GM19328 (cell line): ENCODE measurements at regions not wholly inside any gene's neighbourhood (a gene's known extent, or its start where the extent isn't known, plus 50 kb on each side); places are given as distances from the start of the nearest gene placed in this dataset.
"Not testable (repeated sequence)": the region's sequence is repeated elsewhere in the genome, so short reads cannot be mapped to it uniquely, and the experiment has no call there.

ENCODE experiments used
- ATAC-seq: cut with Tn5 transposase; IDR thresholded peaks from one replicate; pipeline ENCODE4 v1.9.1; 2021; ENCODE audit warnings: mild to moderate bottlenecking, moderate library complexity; ENCODE audit not compliant: unreplicated experiment

DNA sequence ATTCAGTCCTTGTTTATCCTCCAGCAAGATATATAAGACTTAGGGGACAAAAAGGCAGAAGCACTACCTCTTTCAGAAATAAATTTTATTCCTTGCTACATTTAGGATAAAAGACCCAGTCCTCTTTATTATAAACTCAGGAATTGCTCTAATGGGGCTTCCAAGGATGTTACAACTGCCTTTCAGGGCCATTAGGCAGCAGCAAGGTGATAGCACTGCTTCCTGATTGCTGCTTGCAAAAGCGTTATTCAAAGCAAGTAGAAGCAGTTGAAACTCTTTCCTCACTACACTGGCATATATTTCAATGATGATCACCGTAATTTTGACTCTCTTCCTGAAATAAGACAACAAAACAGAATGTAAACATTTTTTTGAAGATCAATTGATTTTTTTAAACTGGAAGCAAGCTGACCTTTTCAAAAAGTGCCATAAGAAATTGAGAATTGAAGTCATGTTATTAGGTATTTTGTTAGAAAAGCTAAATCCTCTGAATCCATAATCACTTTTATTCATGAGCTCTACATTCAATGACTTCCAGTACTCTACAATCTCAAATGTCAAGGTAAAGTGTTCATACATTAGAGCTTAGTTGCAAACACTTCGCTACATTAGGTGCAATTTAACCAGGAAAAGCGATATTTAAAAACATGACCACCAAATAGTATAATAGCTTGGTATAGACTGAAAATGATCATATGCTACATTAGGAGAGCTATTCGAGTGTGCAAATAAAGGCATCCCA is 233.4 kb upstream of the SYT10 start:
- ATAC-seq, result no peak

DNA sequence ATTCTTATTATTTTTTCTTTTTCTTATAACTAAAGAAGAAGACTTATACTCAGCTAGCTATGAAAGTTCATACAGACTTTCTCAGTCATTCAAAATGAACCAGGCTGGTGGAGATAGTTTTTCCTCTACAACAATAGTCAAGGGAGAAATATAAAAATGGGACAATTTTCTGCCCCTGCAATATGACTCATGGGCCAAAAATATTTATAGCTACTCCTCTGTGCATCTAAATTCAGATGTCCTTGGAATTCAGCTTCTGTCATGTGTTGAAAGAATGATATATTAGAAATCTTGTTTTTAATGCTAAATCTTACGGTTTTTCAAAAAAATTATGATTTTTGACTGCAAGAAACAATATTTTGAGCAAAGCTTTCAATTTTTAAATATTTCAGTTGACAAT is 237.2 kb upstream of the SYT10 start:
- no peak for ATAC-seq

DNA sequence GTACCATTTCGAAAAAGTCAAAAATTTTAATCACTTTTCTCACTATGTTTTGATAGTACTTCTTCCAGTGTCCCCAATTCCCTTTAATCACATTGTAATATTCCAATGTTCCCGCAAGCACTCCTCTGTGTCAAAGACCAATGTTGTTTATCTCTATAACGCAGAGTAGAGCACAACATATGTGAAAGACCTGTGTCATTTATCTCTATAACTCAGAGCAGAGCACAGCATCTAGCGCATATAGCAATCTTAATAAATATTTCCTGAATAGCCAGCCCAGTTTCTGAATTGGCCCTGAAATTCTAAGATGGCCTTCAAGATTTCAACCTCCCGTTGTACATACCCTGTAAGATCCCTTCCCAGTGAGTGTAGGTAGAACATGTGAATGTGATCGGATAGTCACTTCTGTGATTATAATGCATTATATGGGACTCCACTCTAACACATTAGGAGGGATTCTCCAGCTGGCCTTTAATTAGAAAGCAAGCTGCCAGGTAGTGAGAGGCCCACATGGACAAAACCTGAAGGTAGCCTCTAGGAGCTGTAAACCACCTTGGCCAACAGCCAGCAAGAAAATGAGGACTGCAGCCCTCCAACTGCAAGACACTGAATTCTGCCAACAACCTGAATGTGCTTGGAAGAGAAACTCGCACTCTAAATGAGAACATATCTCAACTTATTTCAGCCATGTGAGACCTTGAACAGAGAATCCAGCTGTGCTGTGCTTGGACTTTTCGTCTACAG is 238.8 kb upstream of the SYT10 start:
- ATAC-seq, result no peak

DNA sequence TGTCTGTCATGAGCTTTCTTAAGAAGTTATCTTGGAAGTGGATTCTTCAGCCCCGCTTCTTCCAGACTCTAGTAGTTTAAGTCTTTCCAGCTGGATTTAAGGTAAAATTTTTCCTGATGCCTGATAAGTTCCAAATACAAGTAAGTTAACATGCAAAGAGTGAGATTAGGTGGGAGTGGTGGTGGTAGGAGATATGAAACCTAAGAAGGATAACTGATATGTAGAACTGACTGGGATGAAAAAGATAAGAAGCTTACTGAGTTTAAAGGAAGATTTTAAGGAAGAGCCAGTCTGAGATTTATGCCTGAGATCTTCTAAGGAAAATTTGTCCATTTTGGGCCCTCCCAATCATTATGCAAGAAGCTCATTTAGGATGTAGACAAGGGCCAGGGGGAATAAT is 250.9 kb upstream of the SYT10 start:
- no peak for ATAC-seq

DNA sequence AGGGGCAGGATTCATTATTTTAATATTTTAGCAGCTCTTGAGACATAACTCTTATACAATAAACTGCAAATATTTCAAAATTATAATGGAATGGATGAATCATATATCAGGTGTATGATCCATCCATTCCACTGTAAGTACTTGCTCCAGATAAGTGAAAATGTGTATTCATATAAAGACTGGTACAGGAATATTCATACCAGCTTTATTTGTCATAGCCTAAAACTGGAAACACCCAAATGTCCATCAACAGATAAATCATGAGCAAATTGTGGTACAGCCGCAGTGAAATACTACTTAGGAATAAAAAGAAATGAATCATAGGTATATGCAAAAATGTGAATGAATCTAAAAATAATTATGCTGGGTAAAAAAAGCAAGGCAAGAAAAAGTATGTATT is 263.6 kb upstream of the SYT10 start:
- ATAC-seq, result no peak

DNA sequence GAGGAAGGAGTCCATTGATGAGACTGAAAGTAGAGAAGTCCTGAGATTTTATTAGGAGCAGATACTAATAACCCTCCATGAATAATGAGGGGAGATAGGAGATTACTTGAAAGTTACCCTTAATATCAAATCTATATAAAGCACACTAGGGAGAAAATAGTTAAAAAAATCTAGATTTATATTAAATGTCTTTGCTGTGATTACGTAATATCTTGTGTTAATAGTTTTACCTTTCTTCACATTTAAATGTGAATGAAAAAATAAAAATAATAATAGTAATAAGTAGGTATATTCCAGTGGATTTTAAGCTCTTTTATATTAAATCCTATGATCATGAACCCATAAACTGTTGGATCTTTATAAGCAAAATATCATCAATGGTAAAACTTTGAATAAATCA is 267.3 kb upstream of the SYT10 start:
- ATAC-seq, result no peak

DNA sequence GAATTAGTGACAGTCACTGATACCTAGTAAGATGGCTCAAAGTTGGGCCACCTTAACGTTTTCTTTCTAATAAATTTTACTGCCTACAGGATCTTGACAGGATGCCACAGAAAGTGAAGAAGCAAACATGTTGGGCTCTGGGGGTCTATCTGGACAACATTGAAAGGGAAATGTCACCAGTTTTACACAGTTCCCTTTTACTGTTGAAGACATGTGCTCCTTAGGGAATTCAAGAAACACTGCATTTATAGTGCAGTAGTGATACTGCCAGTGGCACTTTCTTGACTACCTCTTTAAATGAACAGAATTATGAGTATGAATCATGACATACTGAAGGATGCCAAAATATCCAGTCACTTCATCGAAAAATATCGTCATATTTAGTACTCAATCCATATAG is 269.3 kb upstream of the SYT10 start:
- ATAC-seq, result no peak

DNA sequence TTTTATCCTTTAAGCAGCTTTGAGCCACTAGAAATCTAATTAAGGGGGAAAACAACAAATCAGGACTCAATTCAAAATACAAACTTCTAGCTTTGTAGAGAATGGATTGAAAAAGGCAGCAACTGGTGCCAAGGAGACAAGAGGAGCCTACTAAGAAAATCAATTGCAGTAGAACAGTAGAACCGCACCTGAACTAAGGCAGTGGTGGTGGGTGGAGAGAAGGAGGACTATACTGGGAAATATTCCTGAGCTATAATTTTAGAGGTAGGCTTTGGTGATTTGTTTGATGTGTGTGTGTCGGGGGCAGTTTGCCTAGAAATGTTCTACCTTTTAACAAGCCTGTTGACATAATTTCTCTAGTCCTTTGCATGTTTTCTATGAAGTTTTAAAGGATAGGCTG is 270.9 kb upstream of the SYT10 start:
- ATAC-seq, result no peak

DNA sequence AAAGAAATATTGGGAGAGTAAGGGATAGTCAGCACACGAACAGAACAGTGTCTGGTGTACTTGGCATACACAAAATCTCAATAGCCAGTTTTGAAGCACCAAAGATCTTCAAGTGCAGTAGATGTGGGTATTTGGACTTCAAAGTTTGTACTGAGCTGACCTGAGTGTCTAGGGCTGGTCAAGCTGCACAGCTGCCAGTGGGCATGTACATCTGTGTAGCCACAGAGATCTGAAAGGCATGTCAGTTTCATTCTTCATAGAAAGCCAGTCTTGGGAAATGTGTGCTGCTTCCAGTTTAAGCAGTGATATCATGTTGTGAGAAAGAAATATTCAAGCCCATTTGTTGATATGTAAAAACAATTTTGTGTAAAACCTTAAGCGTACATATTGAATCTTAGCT is 279.0 kb upstream of the SYT10 start:
- no peak for ATAC-seq

DNA sequence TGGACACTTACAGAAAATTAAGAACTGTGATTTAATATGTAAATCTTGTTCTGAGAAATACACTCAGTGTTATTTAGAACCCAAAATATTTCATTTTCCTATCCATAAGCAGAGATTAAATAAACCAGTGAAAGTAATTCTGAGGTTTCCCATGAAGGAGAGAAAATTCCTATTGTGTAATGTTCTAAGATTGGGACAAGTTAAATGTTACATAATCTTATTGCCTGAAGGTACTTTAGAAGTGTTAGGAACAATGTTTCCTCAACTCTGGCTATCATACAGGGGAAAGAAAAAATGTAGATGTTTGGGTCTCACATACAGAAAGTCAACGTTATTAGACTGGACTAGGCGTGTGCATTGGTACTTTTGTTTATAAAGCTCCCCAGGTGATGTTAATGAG is 281.9 kb upstream of the SYT10 start:
- ATAC-seq, result no peak

DNA sequence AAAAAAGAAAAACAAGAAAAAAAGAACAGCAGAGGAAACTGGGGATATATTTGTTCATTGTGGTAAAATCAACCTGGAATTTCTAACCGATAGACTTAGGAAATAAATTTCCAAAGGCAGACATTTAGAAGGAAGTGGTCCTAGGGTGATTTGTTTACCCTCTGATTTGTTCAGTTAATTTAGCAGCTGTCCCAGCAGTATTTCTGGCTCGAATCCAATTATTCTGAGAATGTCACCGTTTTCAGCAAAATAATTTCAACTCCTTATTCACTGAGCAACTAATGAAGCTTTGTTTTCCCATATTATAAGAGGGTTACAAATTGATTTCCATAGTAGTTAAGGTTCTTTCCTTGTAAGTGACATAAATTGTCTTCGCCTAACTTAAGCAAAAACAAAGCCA is 285.2 kb upstream of the SYT10 start:
- no peak for ATAC-seq

DNA sequence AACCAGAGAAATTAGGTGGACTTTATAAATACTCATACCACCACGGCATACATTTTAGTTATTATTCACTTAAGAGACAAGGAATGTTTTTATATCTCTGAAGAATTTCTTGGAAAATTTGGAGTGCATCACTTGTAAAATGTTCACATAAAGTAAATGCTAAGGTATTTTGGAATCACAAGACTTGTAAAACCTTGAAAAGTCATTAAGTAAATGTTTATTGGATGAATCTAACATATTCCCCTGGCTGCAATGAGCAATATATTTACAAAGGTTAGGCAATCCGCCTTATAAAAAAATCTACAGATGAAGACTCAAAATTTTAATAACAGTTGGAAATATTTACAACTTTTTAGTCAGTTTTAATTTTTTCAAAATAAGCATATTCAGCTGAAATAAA is 287.4 kb upstream of the ALG10 start:
- no peak for ATAC-seq

DNA sequence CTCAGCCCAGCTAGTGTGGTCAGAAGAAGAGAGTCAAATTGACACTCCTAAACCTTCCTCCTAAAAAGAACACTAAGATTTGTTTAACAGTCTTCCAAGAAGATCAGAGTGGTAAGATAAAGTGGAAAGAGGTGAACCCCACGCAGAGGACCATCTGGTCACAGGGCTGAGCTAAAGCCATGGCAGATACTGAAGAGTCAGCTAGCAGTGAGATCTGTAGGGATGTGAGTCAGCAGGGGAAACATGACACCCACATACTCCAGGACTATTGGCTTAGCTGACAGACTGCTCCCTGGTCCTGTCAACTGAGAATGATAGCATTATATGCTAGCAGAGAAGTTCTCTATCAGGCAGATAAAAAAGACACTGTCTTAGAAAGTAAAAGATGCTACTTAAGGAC is 269.4 kb upstream of the ALG10 start:
- ATAC-seq, result no peak

DNA sequence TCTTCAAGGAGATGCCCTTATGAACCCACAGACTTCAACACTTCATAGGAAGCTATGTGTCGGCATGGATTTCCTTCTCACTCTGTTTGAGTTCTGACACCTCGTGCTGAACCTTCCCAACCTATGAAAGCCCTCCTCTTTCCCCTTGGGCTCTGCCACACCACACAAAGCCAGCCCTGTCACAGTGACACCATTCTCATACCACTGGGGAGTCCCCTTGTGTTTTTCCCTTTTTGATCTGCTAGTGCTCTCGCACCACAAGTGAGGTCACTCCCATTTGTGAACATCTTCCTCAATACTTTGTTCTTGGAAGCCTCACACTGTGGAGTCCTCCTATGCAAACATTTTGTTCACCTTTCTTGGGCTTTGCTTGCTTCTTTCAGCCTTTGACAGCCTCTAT is 264.6 kb upstream of the ALG10 start:
- ATAC-seq, result no peak

DNA sequence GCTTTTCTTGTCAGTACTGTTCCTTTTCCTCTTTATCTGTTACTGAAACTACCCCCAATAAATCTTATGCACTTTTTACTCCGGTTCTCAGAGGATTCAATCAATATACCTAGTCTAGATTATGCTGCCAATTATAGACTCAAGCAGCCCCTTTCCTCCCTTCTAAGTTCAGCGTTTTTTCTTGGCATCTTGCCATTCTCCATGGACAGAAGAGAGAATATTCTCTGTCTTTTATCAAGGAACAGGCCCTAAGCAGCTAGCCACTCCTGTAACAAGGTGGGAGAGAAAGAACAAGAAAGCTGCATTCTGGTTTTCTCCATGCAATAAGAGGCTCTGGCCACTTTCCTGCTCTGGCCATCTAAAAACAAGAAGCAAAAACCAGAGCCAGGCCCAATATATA is 263.0 kb upstream of the ALG10 start:
- ATAC-seq, result no peak

DNA sequence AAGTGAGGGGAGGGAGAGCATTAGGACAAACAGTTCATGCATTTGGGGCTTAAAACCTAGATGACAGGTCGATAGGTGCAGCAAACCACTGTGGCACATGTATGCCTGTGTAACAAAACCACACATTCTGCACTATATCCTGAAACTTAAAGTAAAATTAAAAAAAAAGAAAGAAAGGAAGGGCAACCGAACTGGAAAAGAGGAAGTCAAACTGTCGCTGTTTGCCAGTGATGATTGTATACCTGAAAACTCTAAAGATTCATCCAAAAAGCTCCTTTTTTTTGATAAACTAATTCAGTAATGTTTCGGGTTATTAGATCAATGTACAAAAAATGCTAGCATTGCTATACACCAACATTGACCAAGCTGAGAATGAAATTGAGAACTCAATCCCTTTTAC is 259.0 kb upstream of the ALG10 start:
- no peak for ATAC-seq

DNA sequence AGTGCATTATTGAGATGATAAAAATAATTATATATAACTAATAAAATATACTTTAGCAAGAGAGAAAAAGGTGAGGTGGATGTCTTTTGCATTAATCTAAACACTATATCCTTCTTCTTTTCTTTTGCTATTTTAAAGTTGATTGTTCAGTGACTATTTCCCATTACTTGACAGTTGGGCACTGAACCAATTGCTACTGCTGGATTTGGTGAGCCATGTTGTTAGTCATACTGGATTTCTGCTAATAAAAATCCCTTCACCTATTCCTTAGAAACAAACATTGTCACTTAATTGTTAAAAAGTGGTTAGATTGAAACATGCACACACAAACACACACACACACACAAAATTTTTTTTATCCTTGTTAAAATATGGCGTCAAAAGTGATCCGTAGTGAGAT is 251.6 kb upstream of the ALG10 start:
- no peak for ATAC-seq

DNA sequence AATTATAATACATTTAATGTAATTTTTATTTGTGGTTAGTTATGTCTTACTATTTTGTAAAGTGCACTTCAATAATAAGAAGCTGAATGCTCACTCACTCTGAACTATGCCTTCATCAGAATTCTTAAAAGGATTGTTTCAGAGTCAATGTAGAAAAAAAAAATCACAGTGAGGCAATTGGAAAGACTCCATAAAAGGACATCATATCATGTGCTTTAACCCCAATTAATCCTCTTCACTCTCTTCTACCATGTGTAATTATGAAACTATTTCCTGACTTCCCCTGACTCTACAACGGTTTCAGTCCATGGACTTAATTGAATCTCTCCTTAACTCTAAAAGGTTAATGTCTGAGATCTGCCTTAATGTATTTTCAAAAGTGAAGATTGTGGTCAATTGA is 250.4 kb upstream of the ALG10 start:
- no peak for ATAC-seq

DNA sequence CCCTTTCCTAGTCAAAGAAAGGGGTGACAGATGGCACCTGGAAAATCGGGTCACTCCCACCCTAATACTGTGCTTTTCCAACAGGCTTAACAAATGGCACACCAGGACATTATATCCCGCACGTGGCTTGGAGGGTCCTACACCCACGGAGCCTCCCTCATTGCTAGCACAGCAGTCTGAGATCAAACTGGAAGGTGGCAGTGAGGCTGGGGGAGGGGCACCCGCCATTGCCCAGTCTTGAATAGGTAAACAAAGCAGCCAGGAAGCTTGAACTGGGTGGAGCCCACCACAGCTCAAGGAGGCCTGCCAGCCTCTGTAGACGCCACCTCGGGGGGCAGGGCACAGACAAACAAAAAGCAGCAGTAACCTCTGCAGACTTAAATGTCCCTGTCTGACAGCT is 249.2 kb upstream of the ALG10 start:
- ATAC-seq, result not testable (repeated sequence)

DNA sequence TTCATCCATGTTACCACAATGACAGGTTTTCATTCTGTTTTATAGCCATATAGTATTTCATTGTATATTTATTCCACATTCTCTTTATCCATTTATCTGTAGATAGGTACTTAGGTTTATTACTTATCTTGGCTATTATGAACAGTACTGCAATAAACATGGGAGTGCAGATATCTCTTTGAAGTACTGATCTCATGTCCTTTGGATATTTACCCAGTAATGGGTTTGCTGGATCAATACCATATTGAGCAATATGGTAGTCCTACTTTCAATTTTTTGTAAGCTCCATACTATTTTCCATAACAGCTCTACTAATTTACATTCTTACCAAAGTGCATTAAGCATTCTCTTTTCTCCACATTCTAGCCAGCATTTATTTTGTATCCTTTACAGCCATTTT is 235.8 kb upstream of the ALG10 start:
- ATAC-seq, result no peak

DNA sequence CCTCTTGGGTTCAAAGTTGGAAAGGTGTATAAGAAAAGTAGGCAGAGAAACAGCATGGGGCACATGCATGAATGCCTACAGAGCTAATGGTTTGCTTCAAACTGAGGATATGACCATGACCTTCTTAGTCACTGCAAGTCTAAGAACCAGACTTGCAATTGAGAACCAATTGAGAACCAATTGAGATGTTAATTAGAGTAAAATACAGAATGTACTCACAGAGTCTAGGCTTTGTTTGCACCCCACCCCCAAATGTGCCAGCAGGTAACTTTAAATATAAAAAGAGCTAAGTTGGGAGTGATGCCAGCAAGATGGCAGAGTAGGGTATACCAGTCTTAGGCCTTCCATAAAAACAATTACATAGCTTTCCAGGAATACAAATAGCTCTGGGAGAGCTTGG is 227.3 kb upstream of the ALG10 start:
- no peak for ATAC-seq

DNA sequence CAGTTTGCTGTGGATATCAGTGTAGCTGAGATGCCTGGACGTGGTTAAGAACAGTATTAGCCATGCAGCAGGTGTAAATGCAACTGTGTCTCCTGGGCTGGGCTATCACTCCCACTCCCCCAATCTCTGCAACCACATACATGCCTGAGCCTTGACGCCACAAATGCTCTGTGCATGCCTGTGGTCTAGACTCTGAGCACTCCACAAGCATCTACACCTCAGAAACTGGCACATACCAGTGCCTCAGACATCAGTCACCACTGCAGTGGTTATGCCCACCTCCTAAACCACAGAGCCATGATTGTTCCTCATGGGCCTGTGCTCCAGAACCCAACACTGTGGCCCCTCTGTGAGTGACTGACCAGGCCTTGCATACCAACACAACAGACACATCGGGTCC is 226.8 kb upstream of the ALG10 start:
- ATAC-seq, result no peak

DNA sequence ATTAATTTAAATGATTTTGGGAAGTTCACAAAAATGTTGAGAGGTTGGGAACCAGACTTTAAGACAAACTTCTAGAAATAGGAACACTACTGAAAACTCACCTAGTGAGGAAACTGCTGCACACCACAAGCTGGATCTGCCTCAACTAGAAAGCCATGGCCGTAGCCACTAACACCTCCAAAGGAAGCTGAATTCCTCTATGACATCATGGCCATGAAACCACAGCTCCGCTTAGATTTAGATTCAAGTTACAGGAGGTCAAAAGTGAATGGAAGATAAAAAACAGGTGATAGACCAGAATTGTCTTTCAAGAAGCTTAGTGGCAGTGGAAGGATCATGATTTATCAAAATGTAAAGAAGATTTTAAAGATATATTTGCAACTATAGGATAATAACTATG is 208.8 kb upstream of the ALG10 start:
- ATAC-seq, result no peak
